ENCODE measurements at regions not wholly inside any gene's neighbourhood (a gene's known extent, or its start where the extent isn't known, plus 50 kb on each side); places are given as distances from the start of the nearest gene placed in this dataset.
A peak's percentile ranks its signal among the peaks of the same experiment; 100 is the strongest.

- no peaks in the 10 kb centered on the region for H3K27me3 ChIP-seq (ENCODE audit: insufficient read depth, poor library complexity, severe bottlenecking)
- ATAC-seq (ENCODE audit: low read depth) (no peak), DNase-seq (ENCODE audit: low spot score) (no peak)
- peaks cover 3% of the 10 kb centered on the region for H3K4me1 ChIP-seq (ENCODE audit: insufficient read depth, poor library complexity, severe bottlenecking)
- no peaks in the 10 kb centered on the region for H3K36me3 ChIP-seq (ENCODE audit: low read depth)
- no peak overlapping the region for H3K27ac ChIP-seq (ENCODE audit: poor library complexity, severe bottlenecking)
- TF ChIP-seq CTCF (IDR thresholded peaks at IDR 0.05; ENCODE audit: poor library complexity, severe bottlenecking), result no peak
- peaks cover 2% of the 10 kb centered on the region for H3K9me3 ChIP-seq (ENCODE audit: severe bottlenecking)
- H3K4me3 ChIP-seq (ENCODE audit: severe bottlenecking), result no peak overlapping the region
These were observed 364.2 kb upstream of the ZNF32 start for GRCh38 chr10:44012921-44013320.

- no peak overlapping the region for H3K4me3 ChIP-seq (ENCODE audit: severe bottlenecking)
- peaks cover 2% of the 10 kb centered on the region for H3K9me3 ChIP-seq (ENCODE audit: severe bottlenecking)
- H3K27me3 ChIP-seq (ENCODE audit: insufficient read depth, poor library complexity, severe bottlenecking), result no peaks in the 10 kb centered on the region
- ATAC-seq (ENCODE audit: low read depth), result no peak
- TF ChIP-seq CTCF (IDR thresholded peaks at IDR 0.05; ENCODE audit: poor library complexity, severe bottlenecking), result no peak
- H3K4me1 ChIP-seq (ENCODE audit: insufficient read depth, poor library complexity, severe bottlenecking), result peaks cover 3% of the 10 kb centered on the region
- H3K27ac ChIP-seq (ENCODE audit: poor library complexity, severe bottlenecking), result peak overlapping the region; percentile 51
- H3K36me3 ChIP-seq (ENCODE audit: low read depth), result no peaks in the 10 kb centered on the region
- DNase-seq (ENCODE audit: low spot score), result no peak
These were observed 362.9 kb upstream of the ZNF32 start for GRCh38 chr10:44011603-44011981.

- H3K36me3 ChIP-seq (ENCODE audit: low read depth), result no peaks in the 10 kb centered on the region
- H3K4me3 ChIP-seq (ENCODE audit: severe bottlenecking), result no peak overlapping the region
- H3K4me1 ChIP-seq (ENCODE audit: insufficient read depth, poor library complexity, severe bottlenecking), result peaks cover 3% of the 10 kb centered on the region
- H3K27me3 ChIP-seq (ENCODE audit: insufficient read depth, poor library complexity, severe bottlenecking), result no peaks in the 10 kb centered on the region
- DNase-seq (ENCODE audit: low spot score), result no peak
- peak overlapping the region; percentile 51 for H3K27ac ChIP-seq (ENCODE audit: poor library complexity, severe bottlenecking)
- no peak for TF ChIP-seq CTCF (IDR thresholded peaks at IDR 0.05; ENCODE audit: poor library complexity, severe bottlenecking)
- H3K9me3 ChIP-seq (ENCODE audit: severe bottlenecking), result peaks cover 2% of the 10 kb centered on the region
- ATAC-seq (ENCODE audit: low read depth), result peak; percentile 95
These were observed 362.4 kb upstream of the ZNF32 start for GRCh38 chr10:44010873-44011602.

- no peaks in the 10 kb centered on the region for H3K36me3 ChIP-seq (ENCODE audit: low read depth)
- no peaks in the 10 kb centered on the region for H3K27me3 ChIP-seq (ENCODE audit: insufficient read depth, poor library complexity, severe bottlenecking)
- peaks cover 3% of the 10 kb centered on the region for H3K4me1 ChIP-seq (ENCODE audit: insufficient read depth, poor library complexity, severe bottlenecking)
- peak overlapping the region; percentile 51 for H3K27ac ChIP-seq (ENCODE audit: poor library complexity, severe bottlenecking)
- DNase-seq (ENCODE audit: low spot score) (no peak), ATAC-seq (ENCODE audit: low read depth) (no peak)
- no peak overlapping the region for H3K4me3 ChIP-seq (ENCODE audit: severe bottlenecking)
- TF ChIP-seq CTCF (IDR thresholded peaks at IDR 0.05; ENCODE audit: poor library complexity, severe bottlenecking), result no peak
- H3K9me3 ChIP-seq (ENCODE audit: severe bottlenecking), result no peaks in the 10 kb centered on the region
These were observed 361.4 kb upstream of the ZNF32 start for GRCh38 chr10:44009891-44010632.

Data from RWPE2 (cell line).